Hepatic stellate cell (primary cell): ENCODE measurements at regions not wholly inside any gene's neighbourhood (a gene's known extent, or its start where the extent isn't known, plus 50 kb on each side); places are given as distances from the start of the nearest gene placed in this dataset.

ENCODE experiments used
- DNase-seq: peaks from one replicate; pipeline ENCODE4 v3.0.0; 2011; ENCODE audit warnings: low spot score

- DNase-seq: no peak
Observed at GRCh38 chr11:71310184-71310583, 57.8 kb upstream of the SHANK2 start.

- peak; percentile 10 for DNase-seq
Observed at GRCh38 chr11:71309611-71310010, 57.2 kb upstream of the SHANK2 start.

- no peak for DNase-seq
Observed at GRCh38 chr11:71309181-71309580, 56.8 kb upstream of the SHANK2 start.

GRCh38 chr11:71307811-71308645 is 55.7 kb upstream of the SHANK2 start:
- peak; percentile 2 for DNase-seq

GRCh38 chr11:71305451-71306125 is 53.2 kb upstream of the SHANK2 start:
- DNase-seq: peak; percentile 27

- DNase-seq: no peak
Observed at GRCh38 chr11:71305041-71305440, 52.7 kb upstream of the SHANK2 start.

- DNase-seq: no peak
Observed at GRCh38 chr11:71304491-71304890, 52.1 kb upstream of the SHANK2 start.

GRCh38 chr11:71304045-71304444 is 51.7 kb upstream of the SHANK2 start:
- DNase-seq: no peak

DNA sequence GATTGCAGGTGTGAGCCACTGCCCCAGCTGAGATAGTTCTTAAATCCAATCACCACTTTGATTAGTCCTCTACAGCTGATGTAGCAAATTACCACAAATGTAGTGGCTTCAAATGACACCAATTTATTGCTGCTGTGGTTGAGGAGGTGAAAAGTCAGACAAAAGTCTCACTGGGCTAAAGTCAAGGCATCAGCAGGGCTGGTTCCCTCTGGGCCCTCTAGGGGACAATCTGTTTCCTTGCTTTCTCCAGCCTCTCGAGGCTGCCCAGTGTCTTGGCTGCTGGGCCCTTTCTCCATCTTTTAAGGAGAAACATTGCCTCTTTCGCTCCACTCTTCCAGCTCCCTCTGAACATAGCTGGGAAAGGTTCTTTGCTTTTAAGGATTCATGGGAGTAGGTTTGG is 50.5 kb upstream of the SHANK2 start:
- peak; percentile 12 for DNase-seq

GRCh38 chr11:71302534-71302909 is 50.1 kb upstream of the SHANK2 start:
- peak; percentile 5 for DNase-seq
